Activated CD8-positive, alpha-beta T cell treated with anti-CD3 and anti-CD28 coated beads for 36 hours (primary cell): ENCODE measurements at regions not wholly inside any gene's neighbourhood (a gene's known extent, or its start where the extent isn't known, plus 50 kb on each side); places are given as distances from the start of the nearest gene placed in this dataset.

Experiments used
- ATAC-seq: fragments of 200-7000 bp; cut with Tn5 transposase; one replicate; pipeline ENCODE4 v1.10.0; 2021; ENCODE audit warnings: mild to moderate bottlenecking, moderate library complexity
- CTCF ChIA-PET: fragments of 350-600 bp; sonication (Branson Sonifier 250); formaldehyde crosslinking; loops from one replicate; lab custom pipeline; 2021; ENCODE audit warnings: antibody characterized with exemption; lab: Charles Lee
- POLR2A ChIA-PET: fragments of 350-600 bp; sonication (Branson Sonifier 250); formaldehyde crosslinking; loops from one replicate; lab custom pipeline; 2021; ENCODE audit warnings: antibody characterized with exemption; lab: Charles Lee
- DNase-seq: peaks from one replicate; pipeline ENCODE4 v3.0.0-alpha.2; 2020
- H3K27ac Mint-ChIP-seq: one replicate; pipeline ENCODE4 v1.8.0; 2021; ENCODE audit warnings: mild to moderate bottlenecking, mixed read lengths
- H3K27me3 Mint-ChIP-seq: one replicate; pipeline ENCODE4 v1.8.0; 2021; ENCODE audit warnings: mixed read lengths
- H3K36me3 Mint-ChIP-seq: one replicate; pipeline ENCODE4 v1.8.0; 2021; ENCODE audit warnings: low read depth, mixed read lengths
- H3K4me1 Mint-ChIP-seq: one replicate; pipeline ENCODE4 v1.8.0; 2021; ENCODE audit warnings: low read depth, mixed read lengths
- H3K4me3 Mint-ChIP-seq: one replicate; pipeline ENCODE4 v1.8.0; 2021; ENCODE audit warnings: mild to moderate bottlenecking, moderate library complexity, mixed read lengths
- H3K9me3 Mint-ChIP-seq: one replicate; pipeline ENCODE4 v1.8.0; 2021; ENCODE audit warnings: mixed read lengths
- intact Hi-C: fragments of 100-400 bp; cut with micrococcal nuclease; formaldehyde crosslinking; loops from one replicate; pipeline ENCODE4 v1.10.0; 2022
- TF ChIP-seq, protein P1 (sequence below): fragments of 200-600 bp; IDR thresholded peaks from one replicate; pipeline ENCODE4 v1.8.0; 2022; ENCODE audit warnings: antibody characterized with exemption, mild to moderate bottlenecking

GRCh38 chr4:35491093-35491492, 753.2 kb downstream of the ARAP2 start:
- H3K27me3 Mint-ChIP-seq: no peaks in the 10 kb centered on the region
- H3K36me3 Mint-ChIP-seq: no peaks in the 10 kb centered on the region
- ChIA-PET POLR2A (no interaction called here), CTCF (no interaction called here)
- H3K27ac Mint-ChIP-seq: no peak overlapping the region
- H3K9me3 Mint-ChIP-seq: peaks cover 2% of the 10 kb centered on the region
- no peak for ATAC-seq
- H3K4me3 Mint-ChIP-seq: no peak overlapping the region
- no peak for DNase-seq
- no peaks in the 10 kb centered on the region for H3K4me1 Mint-ChIP-seq
- TF ChIP-seq, protein P1, sequence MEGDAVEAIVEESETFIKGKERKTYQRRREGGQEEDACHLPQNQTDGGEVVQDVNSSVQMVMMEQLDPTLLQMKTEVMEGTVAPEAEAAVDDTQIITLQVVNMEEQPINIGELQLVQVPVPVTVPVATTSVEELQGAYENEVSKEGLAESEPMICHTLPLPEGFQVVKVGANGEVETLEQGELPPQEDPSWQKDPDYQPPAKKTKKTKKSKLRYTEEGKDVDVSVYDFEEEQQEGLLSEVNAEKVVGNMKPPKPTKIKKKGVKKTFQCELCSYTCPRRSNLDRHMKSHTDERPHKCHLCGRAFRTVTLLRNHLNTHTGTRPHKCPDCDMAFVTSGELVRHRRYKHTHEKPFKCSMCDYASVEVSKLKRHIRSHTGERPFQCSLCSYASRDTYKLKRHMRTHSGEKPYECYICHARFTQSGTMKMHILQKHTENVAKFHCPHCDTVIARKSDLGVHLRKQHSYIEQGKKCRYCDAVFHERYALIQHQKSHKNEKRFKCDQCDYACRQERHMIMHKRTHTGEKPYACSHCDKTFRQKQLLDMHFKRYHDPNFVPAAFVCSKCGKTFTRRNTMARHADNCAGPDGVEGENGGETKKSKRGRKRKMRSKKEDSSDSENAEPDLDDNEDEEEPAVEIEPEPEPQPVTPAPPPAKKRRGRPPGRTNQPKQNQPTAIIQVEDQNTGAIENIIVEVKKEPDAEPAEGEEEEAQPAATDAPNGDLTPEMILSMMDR: no peak
- intact Hi-C loops: no loop called here

GRCh38 chr4:35493977-35494376, 750.3 kb downstream of the ARAP2 start:
- intact Hi-C loops: no loop called here
- no peak for ATAC-seq
- Mint-ChIP-seq H3K4me1 (no peaks in the 10 kb centered on the region), H3K9me3 (no peaks in the 10 kb centered on the region), H3K27me3 (no peaks in the 10 kb centered on the region), H3K4me3 (no peak overlapping the region), H3K36me3 (no peaks in the 10 kb centered on the region), H3K27ac (no peak overlapping the region)
- ChIA-PET POLR2A (no interaction called here), CTCF (no interaction called here)
- TF ChIP-seq, protein P1: no peak
- DNase-seq: no peak

DNA sequence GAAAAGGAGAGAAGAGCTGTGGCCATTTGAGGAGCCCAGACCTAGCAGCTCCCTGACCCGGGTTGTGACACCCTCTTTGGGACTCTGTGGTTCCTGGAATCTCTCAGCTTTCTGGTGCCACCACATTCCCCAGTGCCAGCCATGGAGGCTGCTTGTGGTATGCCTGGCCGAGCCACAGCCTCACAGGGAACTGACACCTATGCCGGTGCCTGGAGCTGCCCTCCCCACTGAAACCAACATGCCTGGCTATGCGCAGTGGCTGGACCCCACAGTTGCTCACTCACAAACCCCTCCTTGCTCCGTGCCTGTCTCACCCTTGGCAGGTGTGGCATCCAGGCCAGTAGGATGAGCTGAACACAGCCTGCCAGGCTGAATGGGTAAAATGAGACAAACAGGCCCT, 749.4 kb downstream of the ARAP2 start:
- no peaks in the 10 kb centered on the region for H3K9me3 Mint-ChIP-seq
- POLR2A ChIA-PET: no interaction called here
- no peaks in the 10 kb centered on the region for H3K27me3 Mint-ChIP-seq
- no peaks in the 10 kb centered on the region for H3K36me3 Mint-ChIP-seq
- TF ChIP-seq, protein P1: no peak
- no peaks in the 10 kb centered on the region for H3K4me1 Mint-ChIP-seq
- ATAC-seq: no peak
- H3K4me3 Mint-ChIP-seq: no peak overlapping the region
- CTCF ChIA-PET: no interaction called here
- no peak overlapping the region for H3K27ac Mint-ChIP-seq
- intact Hi-C loops: no loop called here
- no peak for DNase-seq

DNA sequence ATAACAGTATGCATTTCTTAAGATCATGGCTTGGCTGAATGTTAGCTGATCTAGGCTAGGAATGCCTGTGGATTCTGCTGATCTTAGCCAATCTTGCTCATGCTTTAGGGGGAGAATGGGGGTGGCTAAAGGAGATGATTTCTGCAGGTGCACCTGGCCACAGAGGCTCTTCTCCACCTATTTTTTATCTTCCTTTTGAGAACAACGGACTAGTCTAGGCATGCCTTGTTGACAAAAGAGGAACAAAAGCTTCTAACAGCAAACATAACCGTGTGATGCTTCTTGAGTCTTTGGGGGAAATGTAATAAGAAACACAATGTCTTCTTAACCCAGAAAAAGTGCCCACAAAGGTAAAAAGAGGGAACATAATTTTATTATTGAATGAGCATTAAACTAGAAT, 743.5 kb downstream of the ARAP2 start:
- ChIA-PET POLR2A (no interaction called here), CTCF (no interaction called here)
- Mint-ChIP-seq H3K36me3 (no peaks in the 10 kb centered on the region), H3K4me3 (no peak overlapping the region), H3K9me3 (no peaks in the 10 kb centered on the region), H3K27ac (no peak overlapping the region), H3K27me3 (no peaks in the 10 kb centered on the region), H3K4me1 (no peaks in the 10 kb centered on the region)
- ATAC-seq: no peak
- TF ChIP-seq, protein P1: no peak
- intact Hi-C loops: no loop called here
- DNase-seq: no peak

DNA sequence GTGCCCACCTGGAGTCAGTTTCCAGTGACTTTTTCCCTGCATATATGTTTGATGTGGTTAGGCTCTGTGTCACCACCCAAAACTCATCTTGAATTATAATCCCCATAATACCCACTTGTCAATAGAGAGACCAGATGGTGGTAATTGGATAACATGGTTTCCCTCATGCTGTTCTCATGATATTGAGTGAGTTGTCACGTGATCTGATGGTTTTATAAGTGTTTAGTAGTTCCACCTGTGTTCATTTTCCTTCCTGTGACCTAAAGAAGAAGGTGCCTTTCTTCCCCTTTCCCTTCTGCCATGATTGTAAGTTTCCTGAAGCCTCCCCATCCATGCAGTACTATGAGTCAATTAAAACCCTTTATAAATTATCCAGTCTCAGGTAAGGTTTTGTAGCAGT, 740.9 kb downstream of the ARAP2 start:
- POLR2A ChIA-PET: no interaction called here
- H3K4me3 Mint-ChIP-seq: no peak overlapping the region
- ATAC-seq: no peak
- H3K27ac Mint-ChIP-seq: no peak overlapping the region
- no peaks in the 10 kb centered on the region for H3K36me3 Mint-ChIP-seq
- CTCF ChIA-PET: no interaction called here
- TF ChIP-seq, protein P1: no peak
- H3K4me1 Mint-ChIP-seq: no peaks in the 10 kb centered on the region
- intact Hi-C loops: no loop called here
- DNase-seq: no peak
- no peaks in the 10 kb centered on the region for H3K9me3 Mint-ChIP-seq
- no peaks in the 10 kb centered on the region for H3K27me3 Mint-ChIP-seq
